ENCODE measurements at regions not wholly inside any gene's neighbourhood (a gene's known extent, or its start where the extent isn't known, plus 50 kb on each side); places are given as distances from the start of the nearest gene placed in this dataset.

DNA sequence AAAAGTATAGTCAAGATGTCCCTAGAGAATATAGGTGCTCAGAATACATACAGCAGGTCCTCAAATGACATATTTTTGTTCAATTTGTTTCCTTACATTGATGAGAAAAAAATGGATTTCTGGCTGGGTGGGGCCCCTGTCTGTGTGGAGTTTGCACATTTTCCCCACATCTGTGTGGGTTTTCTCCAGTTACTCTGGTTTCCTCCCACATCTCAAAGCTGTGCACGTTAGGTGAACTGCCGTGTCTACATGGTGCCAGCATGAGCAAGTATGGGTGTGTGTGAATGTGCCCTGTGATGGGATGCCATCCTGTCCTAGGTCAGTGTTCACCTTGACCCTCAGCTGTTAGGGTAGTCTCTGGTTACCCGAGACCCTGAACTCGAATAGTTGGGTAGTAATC lies 289.1 kb downstream of the GRIN2B start:
- DNase-seq (ENCODE audit: extremely low read depth, low read depth) = no peak

- DNase-seq (ENCODE audit: extremely low read depth, low read depth) = no peak
These were observed 289.8 kb downstream of the GRIN2B start for GRCh38 chr12:13691598-13691997.

- no peak for DNase-seq (ENCODE audit: extremely low read depth, low read depth)
These were observed 293.8 kb downstream of the GRIN2B start for GRCh38 chr12:13687633-13688032.

DNA sequence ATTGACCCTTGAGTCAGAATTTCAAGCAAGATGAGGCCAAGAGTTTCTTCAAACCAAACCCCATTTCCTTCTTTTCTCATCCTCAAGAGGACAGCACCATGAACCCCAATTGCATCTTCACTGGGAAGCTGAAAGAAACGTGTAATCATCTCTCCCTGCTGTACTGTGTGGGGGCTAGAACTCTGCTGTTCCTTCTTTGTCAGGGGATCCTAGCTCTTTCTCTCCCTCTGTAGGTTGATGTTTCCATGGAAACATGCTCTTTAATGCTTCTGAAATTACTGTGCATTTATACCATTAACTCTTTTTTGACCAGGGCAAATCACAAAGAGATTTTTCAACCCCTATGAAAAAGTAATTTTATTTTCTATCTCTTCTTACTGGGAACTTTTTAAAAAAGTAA lies 295.1 kb downstream of the GRIN2B start:
- no peak for DNase-seq (ENCODE audit: extremely low read depth, low read depth)

DNA sequence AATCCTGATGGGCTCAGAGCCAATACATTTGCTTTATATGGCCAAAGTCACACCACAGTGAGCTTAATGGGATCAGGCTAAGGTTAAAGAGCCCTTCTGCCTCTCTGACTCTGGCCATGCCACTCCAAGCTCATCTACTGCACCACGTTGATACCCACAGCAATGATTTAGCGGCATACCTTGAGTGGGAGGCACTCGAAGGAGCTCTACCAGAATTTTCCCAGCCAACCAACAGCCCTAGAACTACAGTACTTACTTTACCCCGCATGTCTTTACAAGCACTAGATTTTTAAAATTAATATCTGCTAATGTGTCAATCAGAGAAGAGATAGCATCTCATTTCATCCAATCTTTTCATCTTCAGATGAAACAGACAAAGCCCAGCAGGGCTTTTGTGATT lies 300.5 kb downstream of the GRIN2B start:
- no peak for DNase-seq (ENCODE audit: extremely low read depth, low read depth)

DNA sequence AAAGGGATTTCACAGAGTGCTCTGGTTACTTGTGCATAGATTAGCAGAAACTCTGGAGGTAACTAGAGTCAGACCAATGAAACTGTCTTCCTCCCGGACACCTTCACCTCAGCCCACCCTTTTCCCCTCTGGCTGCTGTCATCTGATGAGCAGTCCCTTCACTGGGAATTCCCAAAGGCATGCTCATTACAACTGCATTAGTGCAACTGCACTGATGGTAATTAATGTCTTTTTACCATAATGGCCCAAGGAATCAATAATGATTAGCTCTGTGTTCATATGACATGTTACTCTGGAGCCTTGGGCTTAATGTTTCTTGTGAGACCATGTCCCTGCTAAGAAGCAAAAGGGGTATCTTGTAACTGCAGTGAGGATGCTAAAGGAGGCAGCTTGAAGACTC lies 304.5 kb downstream of the GRIN2B start:
- no peak for DNase-seq (ENCODE audit: extremely low read depth, low read depth)

DNA sequence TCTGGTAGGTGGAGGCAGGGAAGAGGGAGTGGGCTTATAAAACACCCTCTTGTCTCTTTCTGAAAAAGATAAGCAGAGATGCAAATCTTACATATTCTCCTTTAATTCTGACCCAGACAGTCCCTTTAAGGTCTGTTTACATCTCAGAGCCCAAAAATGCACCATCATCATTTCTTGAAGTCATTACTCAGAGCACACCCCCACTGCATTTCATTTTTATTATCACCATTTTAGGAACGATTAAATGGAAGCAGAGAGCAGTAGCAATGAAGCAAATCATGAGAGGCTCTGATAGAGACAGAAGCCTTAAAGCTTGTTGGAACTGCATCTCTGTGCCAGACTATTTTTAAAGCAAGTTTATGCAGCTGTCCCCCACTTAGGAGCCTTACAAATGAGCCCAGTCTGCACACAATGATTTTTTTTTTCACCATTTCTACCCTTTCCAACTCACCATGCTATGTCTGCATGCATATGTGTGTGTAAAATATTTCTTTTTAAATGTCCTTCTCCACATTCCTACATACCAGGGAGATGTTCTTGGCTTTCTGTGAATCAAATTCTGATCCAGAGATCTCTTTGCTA lies 311.0 kb downstream of the GRIN2B start:
- no peak for DNase-seq (ENCODE audit: extremely low read depth, low read depth)

DNA sequence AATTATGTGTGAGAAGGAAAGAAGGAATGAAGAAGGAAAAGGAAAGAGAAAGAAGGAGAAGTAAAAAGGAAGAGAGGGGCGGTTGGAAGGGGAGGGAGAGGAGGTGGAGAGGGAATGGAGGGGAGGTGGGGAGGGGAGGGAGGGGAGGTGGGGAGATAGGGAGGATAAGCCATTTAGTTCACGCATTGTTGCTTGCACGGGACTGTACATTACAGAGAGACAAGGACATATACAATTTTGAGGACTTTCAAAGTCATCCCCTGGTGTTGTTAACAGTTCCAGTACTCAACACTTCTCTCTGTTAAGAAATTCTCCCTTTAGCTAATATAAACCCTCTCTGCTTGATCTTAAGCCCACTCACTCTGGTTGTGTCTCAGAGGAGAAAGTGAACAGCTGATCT lies 312.5 kb downstream of the GRIN2B start:
- no peak for DNase-seq (ENCODE audit: extremely low read depth, low read depth)

DNA sequence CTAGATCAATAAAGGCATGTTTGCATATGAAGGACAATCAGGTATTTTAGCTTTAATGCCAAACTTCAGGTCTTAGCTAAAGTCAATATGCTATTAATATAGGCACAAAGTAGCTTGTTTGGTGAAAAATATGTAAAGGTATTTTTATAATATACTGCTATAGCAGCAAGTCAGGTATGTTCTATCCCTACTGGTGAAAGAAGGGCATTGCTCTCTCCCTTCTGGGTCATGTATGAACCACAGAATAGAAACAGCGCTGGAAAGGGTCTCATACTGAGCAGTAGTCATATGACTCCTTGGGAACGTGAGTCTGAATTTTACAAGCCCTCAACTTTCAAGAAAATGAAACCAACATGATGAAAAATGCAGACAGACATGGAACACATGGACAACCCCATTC lies 314.6 kb downstream of the GRIN2B start:
- DNase-seq (ENCODE audit: extremely low read depth, low read depth) = no peak

DNA sequence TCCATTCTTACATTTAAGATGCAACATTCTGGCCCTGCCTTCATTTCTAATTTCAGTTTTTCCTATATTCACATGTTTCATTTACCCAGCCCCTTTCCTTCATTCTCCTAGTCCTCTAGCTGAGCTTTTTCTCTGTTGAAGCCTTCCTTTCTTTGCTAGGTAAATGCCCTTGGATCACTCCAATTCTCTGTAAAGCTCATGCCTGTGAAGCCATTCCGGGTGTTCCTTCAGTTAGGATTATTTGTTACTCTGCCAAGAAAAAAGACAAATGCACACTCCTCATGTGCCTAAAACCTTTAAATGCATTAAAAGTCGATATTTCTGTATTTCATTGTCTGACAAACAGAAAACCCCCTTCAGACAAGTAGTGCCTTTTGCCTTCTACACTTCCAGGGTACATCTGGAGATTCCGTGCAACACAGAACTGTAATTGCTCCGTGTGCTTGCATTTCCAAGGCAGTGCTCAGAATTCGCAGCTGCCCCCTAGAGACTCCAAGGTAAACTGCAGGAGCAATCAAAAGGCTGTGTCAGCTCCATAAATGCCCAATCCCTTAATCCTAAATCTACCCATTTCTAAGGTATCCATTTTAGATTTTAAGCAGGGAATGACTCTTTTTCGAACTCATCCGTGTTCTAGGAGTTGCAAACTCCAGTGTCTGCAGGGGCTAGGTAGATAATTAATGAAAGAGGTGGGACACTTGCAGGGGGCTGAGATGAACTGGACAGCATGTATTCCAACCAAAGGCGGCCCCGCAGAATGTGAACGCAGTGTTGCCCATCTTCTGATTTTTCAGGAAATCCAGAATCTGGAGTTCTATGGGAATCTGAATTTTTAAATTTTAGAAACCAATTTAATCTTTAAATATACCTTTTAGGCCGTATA lies 320.2 kb downstream of the GRIN2B start:
- peak; percentile 43 for DNase-seq (ENCODE audit: extremely low read depth, low read depth)

DNA sequence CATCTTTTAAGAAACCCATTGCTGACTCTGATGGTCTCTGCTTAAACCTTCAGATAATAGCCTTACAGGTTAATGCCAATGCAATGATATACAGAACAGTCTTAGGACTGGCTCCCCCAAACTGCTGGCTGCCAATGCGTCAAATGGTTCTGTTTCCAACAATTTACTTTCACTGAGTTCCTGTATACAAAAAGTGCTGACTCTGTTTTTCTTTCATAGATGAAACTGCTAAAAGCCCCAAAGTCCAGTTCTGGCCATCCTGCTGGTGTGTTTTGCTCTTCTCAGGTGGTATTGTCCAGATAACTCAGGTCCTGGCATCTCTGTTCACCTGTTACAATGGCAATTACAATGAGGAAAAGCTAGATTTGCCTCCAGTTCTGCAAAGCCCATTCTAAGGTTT lies 326.9 kb downstream of the GRIN2B start:
- DNase-seq (ENCODE audit: extremely low read depth, low read depth) = no peak

GRCh38 chr12:13652105-13652504 lies 329.3 kb downstream of the GRIN2B start:
- DNase-seq (ENCODE audit: extremely low read depth, low read depth) = no peak

DNA sequence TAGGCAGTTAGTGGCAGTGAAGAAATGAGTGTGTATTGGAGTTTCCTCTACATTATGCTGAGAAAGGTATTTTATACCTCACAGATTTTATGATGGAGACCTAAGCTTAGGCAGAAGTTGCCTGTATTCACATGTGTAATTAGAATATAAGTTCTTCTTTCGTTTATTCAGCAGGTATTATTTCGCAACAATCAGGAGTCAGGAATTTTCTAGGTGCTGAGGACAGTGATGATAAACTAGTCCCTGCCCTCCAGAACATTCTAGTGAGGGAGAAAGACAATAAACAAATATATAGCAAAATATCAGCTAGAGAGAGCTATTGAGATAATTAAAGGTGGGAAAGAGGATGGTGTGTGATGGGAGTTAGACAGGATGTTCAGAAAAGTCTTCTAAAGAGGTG lies 345.7 kb downstream of the GRIN2B start:
- no peak for DNase-seq (ENCODE audit: extremely low read depth, low read depth)

- DNase-seq (ENCODE audit: extremely low read depth, low read depth) = no peak
These were observed 349.5 kb downstream of the GRIN2B start for GRCh38 chr12:13631873-13632272.

GRCh38 chr12:13630354-13630753 lies 351.0 kb downstream of the GRIN2B start:
- no peak for DNase-seq (ENCODE audit: extremely low read depth, low read depth)

- no peak for DNase-seq (ENCODE audit: extremely low read depth, low read depth)
These were observed 353.3 kb downstream of the GRIN2B start for GRCh38 chr12:13628067-13628466.

DNA sequence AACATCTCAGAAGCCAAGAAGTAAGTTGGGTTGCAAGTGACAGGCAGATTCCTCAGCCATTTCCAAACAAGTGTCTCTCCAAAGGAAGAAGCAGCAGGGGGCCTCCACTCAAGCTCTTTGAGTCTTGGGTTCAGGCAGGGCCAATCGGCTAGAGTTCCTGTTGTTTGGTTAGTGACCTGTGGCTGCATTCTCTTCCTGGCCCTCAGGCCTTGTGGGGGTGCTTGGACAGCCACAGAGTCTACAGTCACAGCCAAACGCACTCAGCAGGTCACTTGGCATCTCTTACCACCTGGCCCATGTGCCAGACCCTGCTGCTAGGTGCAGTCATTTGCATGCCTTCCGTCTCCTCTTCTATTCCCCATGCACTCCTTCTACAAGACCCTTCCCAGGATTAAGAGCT lies 353.9 kb downstream of the GRIN2B start:
- no peak for DNase-seq (ENCODE audit: extremely low read depth, low read depth)

DNA sequence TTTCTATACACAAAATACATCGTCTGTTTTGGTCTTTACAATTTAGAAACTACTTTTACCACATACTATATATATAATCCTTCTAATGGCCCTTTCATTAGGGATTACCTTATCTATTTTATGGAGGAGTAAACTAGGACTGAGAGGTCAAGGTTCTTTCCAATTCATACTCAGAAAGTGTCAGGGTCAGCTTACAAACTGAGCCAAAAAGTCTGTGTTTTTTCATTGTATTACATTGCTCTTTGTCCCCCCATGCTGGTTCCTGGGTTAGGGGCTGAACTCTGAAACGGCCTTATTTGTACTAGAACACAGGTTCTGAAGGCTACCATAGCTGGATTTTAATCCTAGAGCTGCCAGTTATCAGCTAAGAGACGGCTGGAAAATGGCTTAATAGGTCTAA lies 368.1 kb downstream of the GRIN2B start:
- no peak for DNase-seq (ENCODE audit: extremely low read depth, low read depth)

GRCh38 chr12:13609894-13610679 lies 371.3 kb downstream of the GRIN2B start:
- DNase-seq (ENCODE audit: extremely low read depth, low read depth) = no peak

DNA sequence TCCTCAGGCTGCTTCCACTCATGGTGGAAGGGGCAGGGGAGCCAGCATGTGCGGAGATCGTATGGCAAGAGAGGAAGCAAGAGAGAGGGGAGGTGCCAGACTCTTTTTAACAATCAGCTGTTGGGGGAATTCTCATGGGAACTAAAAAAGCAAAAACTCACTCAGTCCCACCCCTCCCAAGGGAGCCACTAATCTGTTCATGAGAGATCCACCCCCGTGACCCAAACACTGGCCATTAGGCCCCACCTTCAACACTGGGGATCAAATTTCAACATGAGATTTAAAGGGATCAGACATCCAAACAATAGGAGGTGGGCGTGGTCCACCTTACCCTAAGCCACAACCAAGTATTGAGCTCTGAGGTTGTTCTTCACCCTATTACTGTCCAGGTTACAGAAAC lies 375.1 kb downstream of the GRIN2B start:
- no peak for DNase-seq (ENCODE audit: extremely low read depth, low read depth)

DNA sequence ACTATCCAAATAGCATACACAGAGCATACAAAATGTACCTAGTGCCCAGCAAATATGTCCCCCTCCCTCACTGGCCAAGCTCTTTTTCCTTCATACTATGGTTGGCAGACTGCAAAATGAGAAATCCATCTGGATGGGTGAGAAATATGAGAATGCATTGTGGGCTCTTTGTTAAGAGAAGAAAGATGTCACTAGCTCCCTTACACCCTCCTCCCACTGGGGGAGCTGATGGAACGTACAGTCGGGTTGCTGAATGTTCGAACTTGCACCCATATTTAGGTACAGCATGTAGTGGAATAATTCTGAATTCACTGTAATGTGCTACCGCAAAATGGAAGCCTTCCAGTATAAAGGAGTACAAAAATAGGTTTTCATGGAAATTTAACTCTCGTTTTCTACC lies 377.4 kb downstream of the GRIN2B start:
- no peak for DNase-seq (ENCODE audit: extremely low read depth, low read depth)

DNA sequence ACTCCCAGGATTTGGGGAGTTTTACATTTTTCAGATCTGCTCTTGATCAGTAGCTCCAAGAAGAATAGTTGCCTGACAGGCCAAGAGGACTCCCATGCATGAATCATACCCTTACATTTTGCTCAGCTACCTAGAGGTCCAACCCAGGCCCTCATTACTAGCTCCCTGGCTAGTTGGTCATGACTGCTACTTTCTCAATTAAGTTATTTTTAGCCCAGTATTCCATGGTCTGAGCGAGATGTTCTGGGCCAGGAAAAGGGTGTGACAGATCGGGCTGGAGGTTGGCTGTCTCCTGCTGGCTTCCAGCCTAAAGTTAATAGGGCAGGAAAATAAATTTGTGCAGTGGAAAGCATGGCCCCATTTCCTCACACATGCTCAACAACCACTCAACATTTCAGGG lies 379.2 kb downstream of the GRIN2B start:
- no peak for DNase-seq (ENCODE audit: extremely low read depth, low read depth)

Data from NCI-H460 (cell line).